Spleen (tissue), 7 donors: ENCODE measurements at regions not wholly inside any gene's neighbourhood (a gene's known extent, or its start where the extent isn't known, plus 50 kb on each side); places are given as distances from the start of the nearest gene placed in this dataset.

Experiments used
- CTCF ChIP-seq, 11 experiments: fragments of 200-600 bp in 7 of 11; fragments of 450-650 bp in 4 of 11; sonication (generic) in 4 of 11; IDR thresholded peaks in 8 of 11; conservative IDR thresholded peaks in 3 of 11; 1 replicate in 7 of 11; 2 replicates in 4 of 11; pipeline versions ENCODE4 v1.4.0 to v1.8.0; 2016 to 2021; ENCODE audit warnings: antibody characterized with exemption in 11 of 11, inconsistent platforms in 4 of 11, mild to moderate bottlenecking in 1 of 11
- POLR2AphosphoS5 ChIP-seq, 3 donors: sonication (generic); formaldehyde crosslinking; IDR thresholded peaks; one replicate each; pipeline ENCODE4 v1.5.1; 2017; ENCODE audit warnings: antibody characterized with exemption in 3 of 3
- donor health status: DM: no; HTN: no; CAD: no; lungs with moderate emphysema.
- donor health status: DM: no; HTN: no; CAD: no.
- donor health status: DM: no; HTN: no; CAD: no.

DNA sequence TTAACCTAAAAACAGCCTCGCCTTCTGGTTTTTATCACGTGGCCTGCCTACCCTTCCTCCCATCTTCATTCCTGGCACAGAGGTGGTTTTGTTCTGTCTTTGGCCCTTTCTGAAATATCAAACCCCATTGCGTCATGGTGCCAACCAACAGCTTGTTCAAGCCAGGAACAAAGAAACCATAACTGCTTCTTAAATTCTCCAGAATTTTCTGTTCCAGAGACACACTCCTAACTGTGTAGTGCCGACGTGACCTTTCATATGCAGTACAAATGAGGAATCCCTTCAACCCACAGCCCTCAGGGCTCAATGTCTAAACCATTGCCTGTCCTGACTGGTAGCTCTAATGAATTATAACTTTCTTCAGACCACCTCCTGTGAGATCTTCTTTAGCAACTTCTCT lies 82.2 kb upstream of the TNP1 start:
- TF ChIP-seq CTCF (IDR thresholded peaks at IDR 0.05 in 8 of 11, conservative IDR thresholded peaks at IDR 0.05 in 3 of 11) (no peak), POLR2AphosphoS5 (IDR thresholded peaks at IDR 0.05) (no peak)
